GM18511 (cell line): ENCODE measurements at regions not wholly inside any gene's neighbourhood (a gene's known extent, or its start where the extent isn't known, plus 50 kb on each side); places are given as distances from the start of the nearest gene placed in this dataset.
"Not testable (repeated sequence)": the region's sequence is repeated elsewhere in the genome, so short reads cannot be mapped to it uniquely, and the experiment has no call there.

ENCODE experiments used
- ATAC-seq: cut with Tn5 transposase; IDR thresholded peaks from one replicate; pipeline ENCODE4 v1.9.1; 2021; ENCODE audit warnings: mild to moderate bottlenecking, moderate library complexity; ENCODE audit not compliant: unreplicated experiment

DNA sequence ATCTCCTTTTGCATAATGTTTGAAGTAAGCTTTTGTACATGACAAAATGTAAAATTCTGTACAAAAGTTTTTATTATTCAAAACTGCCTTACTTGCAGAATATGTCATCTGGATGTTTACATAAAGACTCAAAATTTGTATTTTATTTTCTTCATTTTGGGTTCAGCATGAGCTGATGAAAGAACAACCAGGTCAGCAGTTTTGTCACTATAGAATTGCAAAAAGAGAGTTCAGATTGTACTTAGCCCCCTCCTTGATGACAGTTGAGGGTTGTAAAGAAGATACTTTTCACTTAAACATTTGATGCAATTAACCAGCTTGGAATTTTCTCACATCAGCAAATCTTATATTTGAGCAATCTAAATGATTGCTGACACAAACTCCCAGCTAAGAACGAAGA lies 669.3 kb downstream of the PLA2G4A start:
- no peak for ATAC-seq

DNA sequence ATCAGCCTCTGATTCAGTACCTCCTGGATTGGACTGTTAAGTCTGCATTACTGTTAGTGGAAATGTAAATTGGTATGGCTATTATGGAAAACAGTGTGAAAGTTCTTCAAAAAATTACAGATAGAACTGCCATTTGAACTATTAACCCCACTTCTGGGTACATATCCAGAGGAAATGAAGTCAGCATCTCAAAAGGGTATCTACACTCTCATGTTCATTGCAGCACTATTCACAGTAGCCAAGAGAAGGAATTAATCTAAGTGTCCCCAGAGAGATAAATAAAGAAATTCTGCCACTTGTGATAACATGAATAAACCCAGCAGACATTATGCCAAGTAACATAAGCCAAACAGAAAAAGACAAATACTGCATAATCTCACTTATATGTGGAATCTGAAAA lies 676.0 kb downstream of the PLA2G4A start:
- ATAC-seq, result no peak

GRCh38 chr1:187509091-187509490 lies 680.3 kb downstream of the PLA2G4A start:
- ATAC-seq, result no peak

GRCh38 chr1:187513190-187513589 lies 684.4 kb downstream of the PLA2G4A start:
- no peak for ATAC-seq

- ATAC-seq, result no peak
Measured at GRCh38 chr1:187514110-187514509, 685.4 kb downstream of the PLA2G4A start.

DNA sequence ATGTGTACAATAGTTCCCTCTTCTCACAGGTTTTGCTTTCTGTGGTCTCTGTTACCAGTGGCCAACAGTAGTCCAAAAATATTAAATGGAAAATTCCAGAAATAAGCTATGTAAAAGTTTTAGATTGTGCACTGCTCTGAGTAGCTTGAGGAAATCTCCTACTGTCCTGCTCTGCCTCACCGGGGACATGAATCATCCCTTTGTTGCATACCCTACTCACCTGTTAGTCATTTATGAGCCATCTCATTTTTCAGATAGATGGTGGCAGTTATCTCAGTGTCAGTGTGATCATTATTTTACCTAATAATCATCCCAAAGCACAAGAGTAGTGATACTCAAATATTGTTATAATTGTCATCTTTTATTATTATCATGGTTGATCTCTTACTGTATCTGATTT lies 688.1 kb downstream of the PLA2G4A start:
- no peak for ATAC-seq

GRCh38 chr1:187517546-187517945 lies 688.8 kb downstream of the PLA2G4A start:
- ATAC-seq, result no peak

DNA sequence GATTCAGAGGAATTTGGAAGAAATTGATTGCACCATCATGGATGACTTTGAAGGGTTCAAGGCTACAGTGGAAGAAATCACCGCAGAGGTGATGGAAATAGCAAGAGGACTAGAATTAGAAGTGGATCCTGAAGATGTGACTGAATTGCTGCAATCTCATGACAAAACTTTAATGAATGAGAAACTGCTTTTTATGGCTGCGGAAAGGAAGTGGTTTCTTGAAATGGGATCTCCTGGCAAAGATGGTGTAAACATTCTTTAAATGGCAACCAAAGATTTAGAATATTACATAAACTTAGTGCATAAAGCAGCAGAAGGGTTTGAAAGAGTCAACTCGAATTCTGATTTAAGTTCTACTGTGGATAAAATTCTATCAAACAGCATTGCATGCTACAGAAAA lies 698.6 kb downstream of the PLA2G4A start:
- no peak for ATAC-seq

DNA sequence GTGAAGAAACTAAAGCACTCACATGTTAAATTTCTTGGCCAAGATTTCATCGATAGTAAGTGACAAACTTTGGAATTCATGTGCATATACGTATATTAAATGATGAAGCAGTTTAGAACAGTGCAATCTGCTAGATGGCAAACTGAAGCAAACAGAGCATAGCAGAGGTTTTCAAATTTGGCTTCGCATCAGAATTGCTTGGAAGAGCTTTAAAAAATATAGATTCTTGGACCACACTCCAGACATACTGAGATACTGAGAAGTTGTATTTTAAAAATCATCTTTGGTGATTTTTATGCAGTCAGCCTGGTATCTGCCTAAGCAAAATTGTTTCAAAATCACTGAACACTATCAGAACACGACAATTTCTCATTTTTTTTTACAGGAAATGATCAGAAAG lies 709.2 kb downstream of the PLA2G4A start:
- no peak for ATAC-seq

DNA sequence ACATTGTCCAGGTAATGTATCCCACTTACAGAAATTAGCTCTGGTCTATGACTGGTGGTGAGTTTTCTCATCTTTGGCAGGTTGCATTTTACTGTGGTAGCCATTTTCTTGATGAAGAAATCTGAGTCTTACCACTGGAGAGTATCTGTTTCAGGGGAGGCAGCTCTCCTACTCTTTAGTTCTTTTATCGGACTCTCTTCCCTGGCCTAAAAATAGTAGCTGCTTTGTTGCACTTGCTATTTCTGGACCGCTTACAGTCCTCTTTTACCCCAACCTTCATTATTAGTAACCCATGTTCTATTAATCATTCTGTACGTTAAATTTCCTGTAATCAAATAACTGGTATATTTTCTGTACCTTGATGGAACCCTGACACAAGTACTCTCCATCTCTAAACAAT lies 720.8 kb downstream of the PLA2G4A start:
- ATAC-seq, result no peak

- no peak for ATAC-seq
Measured at GRCh38 chr1:187551061-187551460, 722.3 kb downstream of the PLA2G4A start.

GRCh38 chr1:187563191-187563590 lies 734.4 kb downstream of the PLA2G4A start:
- ATAC-seq, result no peak

GRCh38 chr1:187566354-187566753 lies 737.6 kb downstream of the PLA2G4A start:
- ATAC-seq, result no peak

GRCh38 chr1:187568067-187568466 lies 739.3 kb downstream of the PLA2G4A start:
- ATAC-seq, result no peak

GRCh38 chr1:187570166-187570565 lies 741.4 kb downstream of the PLA2G4A start:
- no peak for ATAC-seq

- no peak for ATAC-seq
Measured at GRCh38 chr1:187577610-187578009, 748.9 kb downstream of the PLA2G4A start.

- no peak for ATAC-seq
Measured at GRCh38 chr1:187588917-187589316, 760.2 kb downstream of the PLA2G4A start.

GRCh38 chr1:187605736-187606135 lies 777.0 kb downstream of the PLA2G4A start:
- no peak for ATAC-seq

DNA sequence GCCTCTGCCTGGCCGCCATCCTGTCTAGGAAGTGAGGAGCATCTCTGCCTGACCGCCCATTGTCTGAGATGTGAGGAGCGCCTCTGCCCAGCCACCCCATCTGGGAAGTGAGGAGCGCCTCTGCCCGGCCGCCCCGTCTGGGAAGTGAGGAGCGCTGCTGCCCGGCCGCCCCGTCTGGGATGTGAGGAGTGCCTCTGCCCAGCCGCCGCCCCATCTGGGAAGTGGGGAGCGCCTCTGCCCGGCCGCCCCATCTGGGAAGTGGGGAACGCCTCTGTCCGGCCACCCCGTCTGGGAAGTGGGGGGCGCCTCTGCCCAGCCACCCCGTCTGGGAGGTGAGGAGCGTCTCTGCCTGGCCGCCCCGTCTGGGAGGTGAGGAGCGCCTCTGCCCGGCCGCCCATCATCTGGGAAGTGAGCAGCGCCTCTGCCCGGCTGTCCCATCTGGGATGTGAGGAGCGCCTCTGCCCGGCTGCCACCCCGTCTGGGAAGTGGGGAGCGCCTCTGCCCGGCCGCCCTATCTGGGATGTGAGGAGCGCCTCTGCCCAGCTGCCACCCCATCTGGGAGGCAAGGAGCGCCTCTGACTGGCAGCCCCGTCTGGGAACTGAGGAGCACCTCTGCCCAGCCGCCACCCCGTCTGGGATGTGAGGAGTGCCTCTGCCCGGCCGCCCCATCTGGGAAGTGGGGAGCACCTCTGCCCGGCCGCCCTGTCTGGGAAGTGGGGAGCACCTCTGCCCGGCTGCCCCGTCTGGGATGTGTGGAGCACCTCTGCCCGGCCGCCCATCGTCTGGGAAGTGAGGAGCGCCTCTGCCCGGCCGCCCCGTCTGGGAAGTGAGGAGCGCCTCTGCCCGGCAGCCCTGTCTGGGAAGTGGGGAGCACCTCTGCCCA lies 787.3 kb downstream of the PLA2G4A start:
- not testable (repeated sequence) for ATAC-seq

- ATAC-seq, result not testable (repeated sequence)
Measured at GRCh38 chr1:187616830-187617229, 788.1 kb downstream of the PLA2G4A start.

GRCh38 chr1:187617776-187618175 lies 789.0 kb downstream of the PLA2G4A start:
- no peak for ATAC-seq

GRCh38 chr1:187619175-187619574 lies 790.4 kb downstream of the PLA2G4A start:
- no peak for ATAC-seq

- ATAC-seq, result no peak
Measured at GRCh38 chr1:187621951-187622350, 793.2 kb downstream of the PLA2G4A start.
